ENCODE measurements at regions not wholly inside any gene's neighbourhood (a gene's known extent, or its start where the extent isn't known, plus 50 kb on each side); places are given as distances from the start of the nearest gene placed in this dataset.

DNA sequence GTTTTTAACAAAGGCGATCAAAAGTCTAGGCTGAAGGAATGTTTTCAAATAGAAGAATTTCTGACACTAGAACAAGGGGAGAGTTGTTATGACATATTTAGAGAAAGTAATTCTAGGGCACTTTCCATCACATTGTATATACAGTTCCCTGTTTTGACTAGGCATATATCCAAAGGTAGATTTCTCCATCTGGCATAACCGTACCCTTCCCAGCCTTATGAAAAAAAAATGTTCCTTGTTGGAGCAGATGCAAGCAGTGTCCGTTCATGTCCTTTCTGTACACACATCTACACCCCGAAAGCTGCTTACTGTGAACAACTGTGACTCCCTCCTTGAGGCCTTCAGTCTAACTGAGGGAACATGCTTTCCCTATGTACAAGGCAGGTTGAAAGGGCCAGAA, 271.7 kb upstream of the GBE1 start:
- FAIRE-seq (no peak), ATAC-seq (no peak), DNase-seq (ENCODE audit: extremely low read depth in 1 of 4, low spot score in 3 of 4) (no peak)
- TF ChIP-seq ZNF165 (CRISPR knock-in tag; IDR thresholded peaks at IDR 0.05; ENCODE audit: borderline replicate concordance) = no peak
- TF ChIP-seq POLR3A (IDR thresholded peaks at IDR 0.05; ENCODE audit: borderline replicate concordance, extremely low read depth, insufficient read depth, insufficient read length) = no peak
- no peak for TF ChIP-seq ZNF79 (CRISPR knock-in tag; IDR thresholded peaks at IDR 0.05; ENCODE audit: low read depth)
- no peak for TF ChIP-seq SMARCE1 (IDR thresholded peaks at IDR 0.05)
- TF ChIP-seq YBX1 (IDR thresholded peaks at IDR 0.05) = no peak
- H3K4me3 ChIP-seq = no peak overlapping the region
- WGBS (ENCODE audit: insufficient coverage, low coverage, missing lambda C conversion rate) = 0% methylated on average over 2 of the region's 4 CpGs
- H3K9ac ChIP-seq (ENCODE audit: insufficient read depth in 1 of 2, low read depth in 2 of 2, low read length in 2 of 2) = no peak overlapping the region
- H4K20me1 ChIP-seq (replicated peaks; ENCODE audit: control insufficient read depth, insufficient read depth, low read length) = no peaks in the 10 kb centered on the region
- in situ Hi-C loops (cut with MboI) (no loop called here), intact Hi-C loops (cut with micrococcal nuclease) (no loop called here)
- no peak overlapping the region for H3K27ac ChIP-seq (ENCODE audit: extremely low read depth, low read depth, low read length)
- no peaks in the 10 kb centered on the region for H3K9me1 ChIP-seq (ENCODE audit: control insufficient read depth, insufficient read depth, low read length)
- H3K79me2 ChIP-seq (ENCODE audit: control insufficient read depth, insufficient read depth, low read length) = no peaks in the 10 kb centered on the region
- no peaks in the 10 kb centered on the region for H3K9me3 ChIP-seq (replicated peaks; ENCODE audit: control insufficient read depth, insufficient read depth, low read depth, low read length)
- H2AFZ ChIP-seq (ENCODE audit: low read depth, low read length) = no peak overlapping the region
- H3K4me2 ChIP-seq (ENCODE audit: insufficient read depth, low read length) = no peak overlapping the region
- H3K4me1 ChIP-seq (replicated peaks in 1 of 2; ENCODE audit: control insufficient read depth in 2 of 2, insufficient read depth in 2 of 2, low read length in 2 of 2) = no peaks in the 10 kb centered on the region
- no peaks in the 10 kb centered on the region for H3K27me3 ChIP-seq (ENCODE audit: control insufficient read depth in 2 of 2, insufficient read depth in 2 of 2, low read length in 2 of 2)
- POLR2A ChIA-PET = no interaction called here
- H3K36me3 ChIP-seq (ENCODE audit: control insufficient read depth, insufficient read depth, low read length) = no peaks in the 10 kb centered on the region
- no TSS peak for BruUV-seq (replicated peaks)
- CTCF ChIA-PET (ENCODE audit: low intra/inter-chr PET ratio) = no interaction called here

DNA sequence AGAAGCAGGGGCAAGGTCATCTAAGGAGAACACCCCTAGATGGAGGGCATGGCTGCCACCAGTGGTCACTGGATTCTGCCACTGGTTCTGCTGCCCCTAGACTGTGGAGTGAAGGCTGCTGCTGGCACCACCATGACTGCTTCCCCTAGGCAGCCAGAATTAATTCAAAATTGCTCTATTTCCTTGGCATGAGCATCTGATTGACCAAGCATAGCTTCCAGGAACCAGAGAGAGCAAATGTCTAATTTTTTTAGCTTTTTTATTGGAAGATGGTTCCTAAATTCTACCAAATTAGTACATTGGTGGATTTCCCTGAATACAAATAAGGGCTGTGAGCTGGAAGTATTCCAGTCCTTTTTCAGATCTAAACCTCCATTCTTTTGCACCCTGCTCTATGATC, 270.2 kb upstream of the GBE1 start:
- Histone ChIP-seq H3K9me1 (ENCODE audit: control insufficient read depth, insufficient read depth, low read length) (no peaks in the 10 kb centered on the region), H3K27ac (ENCODE audit: extremely low read depth, low read depth, low read length) (no peak overlapping the region), H3K4me1 (replicated peaks in 1 of 2; ENCODE audit: control insufficient read depth in 2 of 2, insufficient read depth in 2 of 2, low read length in 2 of 2) (no peaks in the 10 kb centered on the region), H4K20me1 (replicated peaks; ENCODE audit: control insufficient read depth, insufficient read depth, low read length) (no peaks in the 10 kb centered on the region), H3K9ac (ENCODE audit: insufficient read depth in 1 of 2, low read depth in 2 of 2, low read length in 2 of 2) (no peak overlapping the region), H3K79me2 (ENCODE audit: control insufficient read depth, insufficient read depth, low read length) (no peaks in the 10 kb centered on the region), H3K4me2 (ENCODE audit: insufficient read depth, low read length) (no peak overlapping the region), H3K9me3 (replicated peaks; ENCODE audit: control insufficient read depth, insufficient read depth, low read depth, low read length) (no peaks in the 10 kb centered on the region), H2AFZ (ENCODE audit: low read depth, low read length) (no peak overlapping the region), H3K27me3 (ENCODE audit: control insufficient read depth in 2 of 2, insufficient read depth in 2 of 2, low read length in 2 of 2) (no peaks in the 10 kb centered on the region), H3K4me3 (no peak overlapping the region), H3K36me3 (ENCODE audit: control insufficient read depth, insufficient read depth, low read length) (no peaks in the 10 kb centered on the region)
- in situ Hi-C loops (cut with MboI) = no loop called here
- POLR2A ChIA-PET = interaction anchor here (1.4 kb wide), 1 partner anchor 11 kb away, joined by 4 read pairs; no protein-coding TSS in a partner anchor
- ATAC-seq = no peak
- CTCF ChIA-PET (ENCODE audit: low intra/inter-chr PET ratio) = no interaction called here
- TF ChIP-seq CGGBP1 (CRISPR knock-in tag; IDR thresholded peaks at IDR 0.05) (no peak), BHLHE40 (IDR thresholded peaks at IDR 0.05; ENCODE audit: low read length) (no peak), IRF2 (CRISPR knock-in tag; IDR thresholded peaks at IDR 0.05) (no peak), ZNF124 (CRISPR knock-in tag; IDR thresholded peaks at IDR 0.05) (no peak), CBFA2T2 (conservative IDR thresholded peaks at IDR 0.05) (no peak), ZNF551 (CRISPR knock-in tag; IDR thresholded peaks at IDR 0.05) (no peak), PRPF4 (IDR thresholded peaks at IDR 0.05; ENCODE audit: insufficient read depth, low read depth, low read length, poor library complexity, severe bottlenecking) (no peak), E2F3 (CRISPR knock-in tag; IDR thresholded peaks at IDR 0.05) (no peak), PURB (CRISPR knock-in tag; IDR thresholded peaks at IDR 0.05; ENCODE audit: low read depth) (no peak), POLR2G (IDR thresholded peaks at IDR 0.05; ENCODE audit: low read depth, low read length) (no peak)
- TF ChIP-seq, protein P1, sequence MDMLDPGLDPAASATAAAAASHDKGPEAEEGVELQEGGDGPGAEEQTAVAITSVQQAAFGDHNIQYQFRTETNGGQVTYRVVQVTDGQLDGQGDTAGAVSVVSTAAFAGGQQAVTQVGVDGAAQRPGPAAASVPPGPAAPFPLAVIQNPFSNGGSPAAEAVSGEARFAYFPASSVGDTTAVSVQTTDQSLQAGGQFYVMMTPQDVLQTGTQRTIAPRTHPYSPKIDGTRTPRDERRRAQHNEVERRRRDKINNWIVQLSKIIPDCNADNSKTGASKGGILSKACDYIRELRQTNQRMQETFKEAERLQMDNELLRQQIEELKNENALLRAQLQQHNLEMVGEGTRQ (CRISPR knock-in tag; IDR thresholded peaks at IDR 0.05) = no peak
- BruUV-seq (replicated peaks) = no TSS peak
- DNase-seq (ENCODE audit: extremely low read depth in 1 of 4, low spot score in 3 of 4) = no peak
- no peak for FAIRE-seq
- intact Hi-C loops (cut with micrococcal nuclease) = no loop called here
